Left kidney (tissue), 1 donor: ENCODE measurements at regions not wholly inside any gene's neighbourhood (a gene's known extent, or its start where the extent isn't known, plus 50 kb on each side); places are given as distances from the start of the nearest gene placed in this dataset.
A peak's percentile ranks its signal among the peaks of the same experiment; 100 is the strongest.
"Not testable (repeated sequence)": the region's sequence is repeated elsewhere in the genome, so short reads cannot be mapped to it uniquely, and the experiment has no call there.

Experiments
- DNase-seq: peaks from one replicate; pipeline ENCODE4 v3.0.0-alpha.2; 2013

- peak; percentile 53 for DNase-seq
These were observed 84.6 kb upstream of the ZNG1F start for GRCh38 chr9:41273549-41274267.

GRCh38 chr9:41272879-41273548, 83.9 kb upstream of the ZNG1F start:
- DNase-seq: not testable (repeated sequence)

- DNase-seq: not testable (repeated sequence)
These were observed 81.9 kb upstream of the ZNG1F start for GRCh38 chr9:41270992-41271391.

GRCh38 chr9:41269471-41269870, 80.4 kb upstream of the ZNG1F start:
- peak; percentile 37 for DNase-seq

GRCh38 chr9:41269054-41269453, 79.9 kb upstream of the ZNG1F start:
- DNase-seq: not testable (repeated sequence)

- not testable (repeated sequence) for DNase-seq
These were observed 77.5 kb upstream of the ZNG1F start for GRCh38 chr9:41266602-41267001.

- not testable (repeated sequence) for DNase-seq
These were observed 76.9 kb upstream of the ZNG1F start for GRCh38 chr9:41266000-41266399.

- not testable (repeated sequence) for DNase-seq
These were observed 62.9 kb upstream of the ZNG1F start for GRCh38 chr9:41251973-41252372.

GRCh38 chr9:41251101-41251500, 62.0 kb upstream of the ZNG1F start:
- not testable (repeated sequence) for DNase-seq

- not testable (repeated sequence) for DNase-seq
These were observed 57.6 kb upstream of the ZNG1F start for GRCh38 chr9:41246702-41247101.
